H1 (cell line): ENCODE measurements at regions not wholly inside any gene's neighbourhood (a gene's known extent, or its start where the extent isn't known, plus 50 kb on each side); places are given as distances from the start of the nearest gene placed in this dataset.

Source experiments
- CTCF ChIA-PET: fragments of 300-600 bp; sonication (Branson Sonifier 250); formaldehyde crosslinking; loops from one replicate; lab custom pipeline; 2021; ENCODE audit not compliant: partially characterized antibody; lab: Charles Lee
- POLR2A ChIA-PET: fragments of 300-600 bp; sonication (Branson Sonifier 250); formaldehyde crosslinking; loops from one replicate; lab custom pipeline; 2021; ENCODE audit warnings: inconsistent platforms; ENCODE audit not compliant: partially characterized antibody; lab: Charles Lee
- DNase-seq, 2 experiments: peaks; one replicate each; pipeline versions ENCODE4 v3.0.0 to v3.0.0-alpha.2; 2010 to 2022; ENCODE audit warnings: low spot score in 2 of 2, low read depth in 1 of 2, mixed read lengths in 1 of 2
- FAIRE-seq: peaks from 2 replicates; lab custom pipeline; 2011; peaks lifted over from hg19 to GRCh38; lab: Jason Lieb, UNC
- H2AFZ ChIP-seq: 2 replicates; pipeline ENCODE4 v1.8.1; 2012; ENCODE audit warnings: low read length, inconsistent platforms
- H2AK5ac ChIP-seq: 2 replicates; pipeline ENCODE4 v1.6.1; 2013; ENCODE audit warnings: low read depth, low read length
- H2BK120ac ChIP-seq: replicated peaks from 2 replicates; pipeline ENCODE3; 2013; ENCODE audit warnings: low read depth, low read length, inconsistent platforms
- H2BK12ac ChIP-seq: 2 replicates; pipeline ENCODE4 v1.6.1; 2013; ENCODE audit warnings: low read depth, low read length
- H2BK15ac ChIP-seq: 2 replicates; pipeline ENCODE4 v1.6.1; 2013; ENCODE audit warnings: low read length
- H2BK20ac ChIP-seq: 2 replicates; pipeline ENCODE4 v1.6.1; 2013; ENCODE audit warnings: low read length
- H2BK5ac ChIP-seq: 2 replicates; pipeline ENCODE4 v1.6.1; 2013; ENCODE audit warnings: low read depth, low read length
- H3K14ac ChIP-seq: 2 replicates; pipeline ENCODE4 v1.6.1; 2013; ENCODE audit warnings: inconsistent platforms; ENCODE audit not compliant: insufficient read length
- H3K18ac ChIP-seq: 2 replicates; pipeline ENCODE4 v1.6.1; 2013; ENCODE audit warnings: low read length; ENCODE audit errors: extremely low read depth
- H3K23ac ChIP-seq: 2 replicates; pipeline ENCODE4 v1.6.1; 2013; ENCODE audit warnings: inconsistent platforms; ENCODE audit not compliant: insufficient read length
- H3K23me2 ChIP-seq: 2 replicates; pipeline ENCODE4 v1.6.1; 2013; ENCODE audit warnings: low read depth, low read length
- H3K27ac ChIP-seq: 2 replicates; pipeline ENCODE4 v1.6.1; 2011; ENCODE audit warnings: low read depth, low read length, inconsistent platforms
- H3K27me3 ChIP-seq, 4 experiments: replicated peaks in 1 of 4; 1 replicate in 1 of 4; 2 replicates in 3 of 4; pipeline versions ENCODE4 v1.6.1 to v1.8.1; 2011 to 2013; ENCODE audit warnings: low read length in 3 of 4, mild to moderate bottlenecking in 3 of 4, inconsistent platforms in 2 of 4, mixed read lengths in 2 of 4, moderate library complexity in 1 of 4; ENCODE audit not compliant: control insufficient read depth in 3 of 4, insufficient read depth in 3 of 4; ENCODE audit errors: extremely low read depth in 1 of 4
- H3K36me3 ChIP-seq, 4 experiments: 2 replicates each; pipeline versions ENCODE4 v1.6.1 to v1.8.1; 2011 to 2013; ENCODE audit warnings: mild to moderate bottlenecking in 4 of 4, low read length in 3 of 4, moderate library complexity in 2 of 4, control low read depth in 1 of 4, inconsistent platforms in 1 of 4; ENCODE audit not compliant: insufficient read depth in 4 of 4, control insufficient read depth in 2 of 4
- H3K4ac ChIP-seq: replicated peaks from 2 replicates; pipeline ENCODE3; 2013; ENCODE audit warnings: low read length, low read depth, mixed read lengths, inconsistent platforms; ENCODE audit not compliant: insufficient read length
- H3K4me1 ChIP-seq, 4 experiments: replicated peaks in 1 of 4; 1 replicate in 1 of 4; 2 replicates in 3 of 4; pipeline versions ENCODE4 v1.6.1 to v1.8.1; 2011 to 2013; ENCODE audit warnings: low read length in 3 of 4, inconsistent platforms in 2 of 4, mixed read lengths in 1 of 4; ENCODE audit not compliant: insufficient read depth in 4 of 4, control insufficient read depth in 3 of 4
- H3K4me2 ChIP-seq, 2 experiments: 2 replicates each; pipeline versions ENCODE4 v1.6.1 to v1.8.1; 2011 to 2013; ENCODE audit warnings: low read depth in 2 of 2, low read length in 2 of 2, control low read depth in 1 of 2, inconsistent platforms in 1 of 2, mild to moderate bottlenecking in 1 of 2; ENCODE audit not compliant: insufficient read depth in 1 of 2
- H3K4me3 ChIP-seq, 4 experiments: fragments of 200-600, 300-600 bp in 1 of 4; sonication (generic), shearing (Covaris generic), sonication (Bioruptor Twin) in 1 of 4; 2 replicates each; pipeline versions ENCODE4 v1.5.1 to v1.8.1; 2011 to 2016; ENCODE audit warnings: low read length in 4 of 4, low read depth in 3 of 4, control low read depth in 2 of 4, inconsistent platforms in 2 of 4, mild to moderate bottlenecking in 2 of 4, mixed read lengths in 1 of 4, moderate library complexity in 1 of 4; ENCODE audit not compliant: insufficient read depth in 2 of 4; ENCODE audit errors: extremely low read depth in 1 of 4
- H3K56ac ChIP-seq: replicated peaks from 2 replicates; pipeline ENCODE3; 2013; ENCODE audit warnings: low read depth, mild to moderate bottlenecking, mixed read lengths, low read length, inconsistent platforms; ENCODE audit not compliant: insufficient read length
- H3K79me1 ChIP-seq: 2 replicates; pipeline ENCODE4 v1.6.1; 2013; ENCODE audit warnings: low read depth, low read length, control low read depth
- H3K79me2 ChIP-seq, 2 experiments: 2 replicates each; pipeline versions ENCODE4 v1.6.1 to v1.8.1; 2012 to 2013; ENCODE audit warnings: low read length in 2 of 2, mild to moderate bottlenecking in 2 of 2, inconsistent platforms in 1 of 2; ENCODE audit not compliant: insufficient read depth in 2 of 2, control insufficient read depth in 1 of 2
- H3K9ac ChIP-seq, 4 experiments: replicated peaks in 1 of 4; 1 replicate in 1 of 4; 2 replicates in 3 of 4; pipeline versions ENCODE4 v1.6.1 to v1.8.1; 2011 to 2013; ENCODE audit warnings: low read depth in 3 of 4, low read length in 3 of 4, control low read depth in 2 of 4, mild to moderate bottlenecking in 2 of 4, moderate library complexity in 2 of 4, inconsistent platforms in 1 of 4; ENCODE audit errors: extremely low read depth in 1 of 4
- H3K9me3 ChIP-seq, 2 experiments: 2 replicates each; pipeline versions ENCODE4 v1.6.1 to v1.8.1; 2012 to 2013; ENCODE audit warnings: mild to moderate bottlenecking in 2 of 2, moderate library complexity in 2 of 2, control low read depth in 1 of 2, inconsistent platforms in 1 of 2, low read depth in 1 of 2, low read length in 1 of 2, mixed read lengths in 1 of 2; ENCODE audit not compliant: insufficient read depth in 2 of 2
- H4K20me1 ChIP-seq, 2 experiments: replicated peaks in 1 of 2; 2 replicates each; pipeline versions ENCODE3 to v1.8.1; 2011 to 2013; ENCODE audit warnings: inconsistent platforms in 2 of 2, low read length in 2 of 2, mild to moderate bottlenecking in 1 of 2; ENCODE audit not compliant: insufficient read depth in 2 of 2, control insufficient read depth in 1 of 2
- H4K5ac ChIP-seq: 2 replicates; pipeline ENCODE4 v1.6.1; 2013; ENCODE audit warnings: low read length, low read depth, mixed read lengths, inconsistent platforms; ENCODE audit not compliant: insufficient read length
- H4K8ac ChIP-seq: 2 replicates; pipeline ENCODE4 v1.8.0; 2013; ENCODE audit warnings: mild to moderate bottlenecking, moderate library complexity, low read length, inconsistent platforms; ENCODE audit not compliant: insufficient read depth; ENCODE audit errors: extremely low read depth
- H4K91ac ChIP-seq: replicated peaks from 2 replicates; pipeline ENCODE3; 2013; ENCODE audit warnings: low read length, mixed read lengths, inconsistent platforms; ENCODE audit not compliant: insufficient read length
- BACH1 ChIP-seq: IDR thresholded peaks from 2 replicates; pipeline ENCODE4 v1.6.1; 2012; ENCODE audit warnings: low read length, improper control_type of control experiment
- NRF1 ChIP-seq: IDR thresholded peaks from 2 replicates; pipeline ENCODE4 v1.6.1; 2011; ENCODE audit warnings: mild to moderate bottlenecking, low read depth, low read length, improper control_type of control experiment
- POU5F1 ChIP-seq: IDR thresholded peaks from 2 replicates; pipeline ENCODE4 v1.6.1; 2011; ENCODE audit warnings: low read depth, mild to moderate bottlenecking, low read length, moderate library complexity
- RAD21 ChIP-seq, 2 experiments: IDR thresholded peaks in 1 of 2; conservative IDR thresholded peaks in 1 of 2; 2 replicates each; pipeline ENCODE4 v1.6.1; 2011; ENCODE audit warnings: low read depth in 2 of 2, low read length in 2 of 2, improper control_type of control experiment in 1 of 2, inconsistent platforms in 1 of 2, mild to moderate bottlenecking in 1 of 2, moderate library complexity in 1 of 2
- RFX5 ChIP-seq: IDR thresholded peaks from 2 replicates; pipeline ENCODE4 v1.6.1; 2011; ENCODE audit warnings: low read depth, low read length, improper control_type of control experiment, borderline replicate concordance
- SP4 ChIP-seq: IDR thresholded peaks from 2 replicates; pipeline ENCODE4 v1.6.1; 2012; ENCODE audit warnings: low read length, inconsistent platforms
- WGBS, 2 experiments: shearing (Covaris generic) in 1 of 2; methylation state at CpG; one replicate each; pipeline versions ENCODE4 v1.1.6 to v1.1.7; 2013 to 2015; ENCODE audit warnings: low lambda C conversion rate in 2 of 2, mixed read lengths in 2 of 2, inconsistent platforms in 1 of 2, low coverage in 1 of 2, missing lambda C conversion rate in 1 of 2; ENCODE audit not compliant: insufficient replicate concordance in 2 of 2, insufficient coverage in 1 of 2, insufficient read length in 1 of 2; ENCODE audit errors: extremely low coverage in 1 of 2, missing lambda C conversion rate in 1 of 2; 5-methylcytosine and 5-hydroxymethylcytosine counted together

DNA sequence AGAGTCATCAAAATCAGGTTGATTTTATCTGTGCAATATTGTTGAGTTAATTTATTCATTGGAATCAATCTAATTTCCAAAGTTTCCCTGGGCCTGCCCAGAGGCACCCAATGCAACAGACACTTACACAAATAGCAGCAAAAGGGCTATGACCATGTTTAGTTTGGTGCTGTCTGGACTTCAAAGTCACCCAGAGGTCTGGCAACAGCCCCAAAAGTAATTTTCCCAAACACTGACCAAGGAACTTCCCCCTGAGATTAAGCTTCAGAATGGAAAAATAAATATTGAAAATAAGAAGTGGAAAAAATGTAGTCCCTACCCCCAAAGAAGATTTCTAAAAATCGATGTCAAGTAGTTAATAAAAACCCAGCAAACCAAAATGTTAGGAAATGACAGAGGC, 70.9 kb upstream of the RNF152 start:
- CTCF ChIA-PET = interaction anchor here (0.7 to 1.4 kb wide), 3 partner anchors 12 to 39 kb away, joined by 3 read pairs; no protein-coding TSS in a partner anchor
- Histone ChIP-seq H3K14ac (no peak overlapping the region), H3K23me2 (peaks cover 1% of the 10 kb centered on the region; the same call in 1 of the 2 replicates)

More for the DNA sequence above, 70.9 kb upstream of the RNF152 start:
- H2AFZ ChIP-seq = no peak overlapping the region
- no peak overlapping the region for H2BK5ac ChIP-seq
- no peak overlapping the region for H4K8ac ChIP-seq
- POLR2A ChIA-PET = no interaction called here
- no peak overlapping the region for H3K4ac ChIP-seq
- H3K4me3 ChIP-seq = no peak overlapping the region
- no peak for FAIRE-seq
- no peak overlapping the region for H4K5ac ChIP-seq
- H3K56ac ChIP-seq = no peak overlapping the region
- no peak overlapping the region for H2BK12ac ChIP-seq
- no peaks in the 10 kb centered on the region for H3K36me3 ChIP-seq
- H4K20me1 ChIP-seq = no peaks in the 10 kb centered on the region
- no peak overlapping the region for H4K91ac ChIP-seq
- H3K4me2 ChIP-seq = no peak overlapping the region
- no peaks in the 10 kb centered on the region for H3K79me1 ChIP-seq
- no peaks in the 10 kb centered on the region for H3K79me2 ChIP-seq
- no peak overlapping the region for H3K9ac ChIP-seq
- no peak overlapping the region for H3K18ac ChIP-seq
- DNase-seq = no peak
- no peak overlapping the region for H2BK15ac ChIP-seq
- WGBS, 2 experiments = 90% methylated on average over 1 of the region's 1 CpG; no CpG with 5 or more reads in 1 of the 2 experiments
- no peak overlapping the region for H3K27ac ChIP-seq
- H3K23ac ChIP-seq = no peak overlapping the region
- no peaks in the 10 kb centered on the region for H3K4me1 ChIP-seq
- no peaks in the 10 kb centered on the region for H3K9me3 ChIP-seq
- no peak for TF ChIP-seq BACH1
- no peak for TF ChIP-seq RFX5
- no peak for TF ChIP-seq SP4
- no peak for TF ChIP-seq POU5F1
- no peak for TF ChIP-seq NRF1
- no peak for TF ChIP-seq RAD21 (IDR thresholded peaks at IDR 0.05 in 1 of 2, conservative IDR thresholded peaks at IDR 0.05 in 1 of 2; ENCODE audit: low read depth in 2 of 2, low read length in 2 of 2)
- no peak overlapping the region for H2AK5ac ChIP-seq
- H2BK20ac ChIP-seq = no peak overlapping the region
- no peaks in the 10 kb centered on the region for H3K27me3 ChIP-seq
- no peak overlapping the region for H2BK120ac ChIP-seq
